ENCODE measurements at regions not wholly inside any gene's neighbourhood (a gene's known extent, or its start where the extent isn't known, plus 50 kb on each side); places are given as distances from the start of the nearest gene placed in this dataset.

DNA sequence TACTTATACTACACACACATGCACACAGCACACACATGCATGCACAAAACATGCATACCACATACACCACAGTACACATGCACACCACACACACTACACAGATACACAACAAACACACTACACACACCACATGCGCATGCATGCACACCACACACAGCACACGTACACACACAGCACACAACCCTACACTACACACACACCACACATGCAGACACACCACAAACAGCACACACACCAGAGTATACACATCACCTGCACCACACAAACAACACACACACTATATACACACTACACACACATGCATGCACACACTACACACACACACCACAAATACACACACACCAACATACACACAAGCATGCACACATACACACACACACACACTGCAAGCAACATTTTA is 166.8 kb downstream of the AHSP start:
- H3K9me3 ChIP-seq (ENCODE audit: low read length) = no peaks in the 10 kb centered on the region
- no peaks in the 10 kb centered on the region for H3K4me1 ChIP-seq (ENCODE audit: insufficient read depth, low read length)
- H3K27me3 ChIP-seq (ENCODE audit: insufficient read depth, low read length) = peaks cover 8% of the 10 kb centered on the region
- H3K4me3 ChIP-seq (ENCODE audit: low read length) = no peak overlapping the region
- H3K36me3 ChIP-seq (ENCODE audit: insufficient read depth, low read length) = no peaks in the 10 kb centered on the region
- H2AFZ ChIP-seq (ENCODE audit: low read depth, low read length) = no peak overlapping the region

- H3K4me1 ChIP-seq (ENCODE audit: insufficient read depth, low read length) = no peaks in the 10 kb centered on the region
- H3K4me3 ChIP-seq (ENCODE audit: low read length) = no peak overlapping the region
- H3K36me3 ChIP-seq (ENCODE audit: insufficient read depth, low read length) = no peaks in the 10 kb centered on the region
- H3K27me3 ChIP-seq (ENCODE audit: insufficient read depth, low read length) = peaks cover 8% of the 10 kb centered on the region
- no peak overlapping the region for H2AFZ ChIP-seq (ENCODE audit: low read depth, low read length)
- no peaks in the 10 kb centered on the region for H3K9me3 ChIP-seq (ENCODE audit: low read length)
Observed at GRCh38 chr16:31695667-31696066, 168.0 kb downstream of the AHSP start.

GRCh38 chr16:31696968-31697743 is 169.5 kb downstream of the AHSP start:
- Histone ChIP-seq H3K27me3 (ENCODE audit: insufficient read depth, low read length) (peaks cover 8% of the 10 kb centered on the region), H3K36me3 (ENCODE audit: insufficient read depth, low read length) (no peaks in the 10 kb centered on the region), H3K9me3 (ENCODE audit: low read length) (no peaks in the 10 kb centered on the region), H2AFZ (ENCODE audit: low read depth, low read length) (no peak overlapping the region), H3K4me1 (ENCODE audit: insufficient read depth, low read length) (peaks cover 6% of the 10 kb centered on the region), H3K4me3 (ENCODE audit: low read length) (no peak overlapping the region)

- no peak overlapping the region for H3K4me3 ChIP-seq (ENCODE audit: low read length)
- H2AFZ ChIP-seq (ENCODE audit: low read depth, low read length) = no peak overlapping the region
- H3K27me3 ChIP-seq (ENCODE audit: insufficient read depth, low read length) = peaks cover 8% of the 10 kb centered on the region
- H3K9me3 ChIP-seq (ENCODE audit: low read length) = no peaks in the 10 kb centered on the region
- peaks cover 6% of the 10 kb centered on the region for H3K4me1 ChIP-seq (ENCODE audit: insufficient read depth, low read length)
- peaks cover 2% of the 10 kb centered on the region for H3K36me3 ChIP-seq (ENCODE audit: insufficient read depth, low read length)
Observed at GRCh38 chr16:31697744-31698125, 170.0 kb downstream of the AHSP start.

GRCh38 chr16:31698901-31699300 is 171.2 kb downstream of the AHSP start:
- H3K36me3 ChIP-seq (ENCODE audit: insufficient read depth, low read length) = peaks cover 9% of the 10 kb centered on the region

DNA sequence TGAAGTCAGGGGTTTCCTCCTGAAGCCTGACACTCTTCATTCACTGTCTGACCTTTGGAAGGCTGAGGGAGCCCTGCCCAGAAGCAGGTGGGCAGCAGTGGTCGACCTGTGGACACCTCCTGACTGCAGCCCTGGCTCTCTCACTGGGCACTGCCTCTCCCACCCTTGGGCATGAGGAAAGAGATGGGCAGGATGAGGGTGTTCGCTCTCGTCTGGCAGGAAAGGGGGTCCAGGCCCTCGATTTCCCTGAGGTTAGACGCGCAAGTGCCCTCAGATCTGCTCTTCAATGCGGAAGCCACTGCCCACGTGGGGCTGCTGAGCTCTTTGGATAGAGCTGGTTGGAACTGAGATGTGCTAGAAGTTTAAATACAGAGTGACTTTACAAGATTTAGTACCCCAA is 171.9 kb downstream of the AHSP start:
- H3K4me1 ChIP-seq (ENCODE audit: insufficient read depth, low read length) = peaks cover 6% of the 10 kb centered on the region
- H3K36me3 ChIP-seq (ENCODE audit: insufficient read depth, low read length) = peaks cover 16% of the 10 kb centered on the region
- H3K27me3 ChIP-seq (ENCODE audit: insufficient read depth, low read length) = peaks cover 8% of the 10 kb centered on the region
- no peak overlapping the region for H3K4me3 ChIP-seq (ENCODE audit: low read length)
- no peaks in the 10 kb centered on the region for H3K9me3 ChIP-seq (ENCODE audit: low read length)
- H2AFZ ChIP-seq (ENCODE audit: low read depth, low read length) = no peak overlapping the region

More at GRCh38 chr16:31698901-31699300, 171.2 kb downstream of the AHSP start:
- peaks cover 6% of the 10 kb centered on the region for H3K4me1 ChIP-seq (ENCODE audit: insufficient read depth, low read length)
- H3K9me3 ChIP-seq (ENCODE audit: low read length) = no peaks in the 10 kb centered on the region
- H3K4me3 ChIP-seq (ENCODE audit: low read length) = no peak overlapping the region
- peaks cover 8% of the 10 kb centered on the region for H3K27me3 ChIP-seq (ENCODE audit: insufficient read depth, low read length)
- H2AFZ ChIP-seq (ENCODE audit: low read depth, low read length) = no peak overlapping the region

DNA sequence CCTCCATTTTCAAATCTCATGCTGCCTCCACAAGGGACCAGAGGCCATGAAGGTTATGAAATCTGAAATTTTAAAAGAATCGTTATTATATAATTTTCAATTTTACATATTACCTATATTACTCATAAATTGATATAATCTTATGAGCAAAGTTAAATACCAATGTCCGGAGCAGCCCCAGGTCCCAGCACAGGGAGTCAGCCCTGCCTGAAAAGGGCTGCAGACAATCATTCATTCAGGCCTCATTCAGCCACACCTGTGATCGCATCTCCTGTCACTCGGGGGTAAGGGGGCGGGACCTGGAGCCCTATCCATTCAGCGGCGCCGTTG is 172.5 kb downstream of the AHSP start:
- H3K36me3 ChIP-seq (ENCODE audit: insufficient read depth, low read length) = peaks cover 22% of the 10 kb centered on the region
- no peaks in the 10 kb centered on the region for H3K9me3 ChIP-seq (ENCODE audit: low read length)
- H3K4me3 ChIP-seq (ENCODE audit: low read length) = peak overlapping the region; percentile 78
- peak overlapping the region; percentile 95 for H2AFZ ChIP-seq (ENCODE audit: low read depth, low read length)
- H3K27me3 ChIP-seq (ENCODE audit: insufficient read depth, low read length) = peaks cover 8% of the 10 kb centered on the region
- peaks cover 6% of the 10 kb centered on the region for H3K4me1 ChIP-seq (ENCODE audit: insufficient read depth, low read length)

- H3K4me1 ChIP-seq (ENCODE audit: insufficient read depth, low read length) = peaks cover 6% of the 10 kb centered on the region
- H2AFZ ChIP-seq (ENCODE audit: low read depth, low read length) = peak overlapping the region; percentile 95
- no peaks in the 10 kb centered on the region for H3K9me3 ChIP-seq (ENCODE audit: low read length)
- peaks cover 28% of the 10 kb centered on the region for H3K36me3 ChIP-seq (ENCODE audit: insufficient read depth, low read length)
- peaks cover 8% of the 10 kb centered on the region for H3K27me3 ChIP-seq (ENCODE audit: insufficient read depth, low read length)
- peak overlapping the region; percentile 78 for H3K4me3 ChIP-seq (ENCODE audit: low read length)
Observed at GRCh38 chr16:31700530-31701388, 172.8 kb upstream of the ZNF267 start.

DNA sequence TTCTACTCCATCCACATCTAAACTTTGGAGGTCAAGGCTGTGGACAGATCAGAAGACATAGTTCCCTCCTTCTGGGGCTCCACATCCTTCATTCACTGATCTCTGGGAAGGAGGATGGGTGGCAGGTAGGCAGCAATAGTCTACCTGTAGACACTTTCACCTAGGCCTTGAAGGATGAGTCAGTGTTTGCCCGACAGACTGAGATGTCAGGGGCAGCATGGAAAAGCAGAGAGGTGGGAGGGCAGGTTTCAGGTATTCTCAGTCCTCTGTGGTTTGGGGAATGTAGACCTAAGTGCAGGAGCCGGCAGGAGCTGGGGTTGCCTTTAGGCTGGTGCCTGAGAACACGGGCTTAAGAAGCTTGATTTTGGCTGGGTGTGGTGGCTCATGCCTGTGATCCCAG is 171.9 kb upstream of the ZNF267 start:
- peaks cover 6% of the 10 kb centered on the region for H3K4me1 ChIP-seq (ENCODE audit: insufficient read depth, low read length)
- peak overlapping the region; percentile 78 for H3K4me3 ChIP-seq (ENCODE audit: low read length)

GRCh38 chr16:31702796-31703195 is 170.8 kb upstream of the ZNF267 start:
- Histone ChIP-seq H2AFZ (ENCODE audit: low read depth, low read length) (no peak overlapping the region), H3K4me1 (ENCODE audit: insufficient read depth, low read length) (peaks cover 6% of the 10 kb centered on the region), H3K4me3 (ENCODE audit: low read length) (no peak overlapping the region), H3K9me3 (ENCODE audit: low read length) (no peaks in the 10 kb centered on the region), H3K27me3 (ENCODE audit: insufficient read depth, low read length) (peaks cover 4% of the 10 kb centered on the region), H3K36me3 (ENCODE audit: insufficient read depth, low read length) (peaks cover 47% of the 10 kb centered on the region)

More for the DNA sequence above, 171.9 kb upstream of the ZNF267 start:
- Histone ChIP-seq H3K9me3 (ENCODE audit: low read length) (no peaks in the 10 kb centered on the region), H2AFZ (ENCODE audit: low read depth, low read length) (no peak overlapping the region), H3K27me3 (ENCODE audit: insufficient read depth, low read length) (peaks cover 8% of the 10 kb centered on the region), H3K36me3 (ENCODE audit: insufficient read depth, low read length) (peaks cover 38% of the 10 kb centered on the region)

DNA sequence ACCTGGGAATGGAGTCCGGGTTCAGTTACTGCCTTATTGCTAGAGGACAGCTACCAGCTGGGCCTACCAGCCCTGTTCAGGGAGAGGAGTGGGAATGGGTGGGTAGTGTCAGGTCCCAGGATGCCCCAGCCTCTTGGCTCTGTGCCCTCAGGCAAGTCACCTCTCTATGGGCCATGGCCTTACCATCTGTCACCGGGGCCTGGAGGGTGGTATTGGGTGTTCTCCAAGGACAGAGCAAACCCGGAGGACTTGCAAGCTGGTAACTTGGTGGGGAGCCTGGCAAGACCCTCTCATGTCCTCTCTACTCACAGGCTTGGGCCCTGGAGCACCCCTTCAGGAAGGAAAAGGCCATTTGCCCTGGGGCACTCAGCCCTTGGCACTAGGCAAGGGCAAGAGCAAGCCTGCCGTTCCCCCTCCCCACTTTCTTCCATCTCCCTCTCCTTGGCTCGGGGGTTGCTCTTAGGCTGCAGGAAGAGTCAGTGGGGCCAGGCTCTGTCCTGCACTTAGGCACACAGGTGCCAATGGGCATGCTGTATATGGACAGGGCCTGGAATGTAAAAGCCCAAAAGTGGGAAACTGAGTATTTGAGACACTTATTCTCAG is 170.0 kb upstream of the ZNF267 start:
- Histone ChIP-seq H3K4me1 (ENCODE audit: insufficient read depth, low read length) (peaks cover 6% of the 10 kb centered on the region), H2AFZ (ENCODE audit: low read depth, low read length) (no peak overlapping the region), H3K9me3 (ENCODE audit: low read length) (no peaks in the 10 kb centered on the region), H3K36me3 (ENCODE audit: insufficient read depth, low read length) (peaks cover 54% of the 10 kb centered on the region), H3K27me3 (ENCODE audit: insufficient read depth, low read length) (peaks cover under 1% of the 10 kb centered on the region), H3K4me3 (ENCODE audit: low read length) (no peak overlapping the region)

- no peaks in the 10 kb centered on the region for H3K9me3 ChIP-seq (ENCODE audit: low read length)
- H3K4me3 ChIP-seq (ENCODE audit: low read length) = no peak overlapping the region
- peaks cover 6% of the 10 kb centered on the region for H3K4me1 ChIP-seq (ENCODE audit: insufficient read depth, low read length)
- no peak overlapping the region for H2AFZ ChIP-seq (ENCODE audit: low read depth, low read length)
- H3K36me3 ChIP-seq (ENCODE audit: insufficient read depth, low read length) = peaks cover 58% of the 10 kb centered on the region
- no peaks in the 10 kb centered on the region for H3K27me3 ChIP-seq (ENCODE audit: insufficient read depth, low read length)
Observed at GRCh38 chr16:31704138-31704537, 169.5 kb upstream of the ZNF267 start.

DNA sequence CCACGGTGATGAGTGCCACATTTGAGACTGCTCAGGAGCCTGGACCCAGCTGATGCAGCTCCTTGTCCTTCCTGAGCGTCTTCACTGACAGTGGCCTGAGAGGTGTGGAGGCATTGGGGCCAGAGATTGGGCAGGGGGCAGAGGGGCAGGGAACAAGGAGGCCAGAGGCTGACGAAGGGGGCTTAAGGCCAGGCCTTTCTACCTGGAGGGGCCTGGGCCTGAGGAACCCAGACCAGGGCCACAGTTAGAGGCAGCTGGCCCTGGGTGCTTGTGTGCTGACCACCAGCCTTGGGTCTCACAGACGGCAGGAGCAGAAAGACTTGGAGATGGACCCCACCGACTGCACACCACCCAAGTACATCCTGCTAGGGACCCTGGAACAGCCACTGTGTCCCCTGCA is 168.2 kb upstream of the ZNF267 start:
- peaks cover 6% of the 10 kb centered on the region for H3K4me1 ChIP-seq (ENCODE audit: insufficient read depth, low read length)
- H2AFZ ChIP-seq (ENCODE audit: low read depth, low read length) = no peak overlapping the region
- H3K9me3 ChIP-seq (ENCODE audit: low read length) = no peaks in the 10 kb centered on the region
- H3K27me3 ChIP-seq (ENCODE audit: insufficient read depth, low read length) = no peaks in the 10 kb centered on the region
- peaks cover 60% of the 10 kb centered on the region for H3K36me3 ChIP-seq (ENCODE audit: insufficient read depth, low read length)
- no peak overlapping the region for H3K4me3 ChIP-seq (ENCODE audit: low read length)

All from neuron (in vitro differentiated cells).